ENCODE measurements at regions not wholly inside any gene's neighbourhood (a gene's known extent, or its start where the extent isn't known, plus 50 kb on each side); places are given as distances from the start of the nearest gene placed in this dataset.
"Not testable (repeated sequence)": the region's sequence is repeated elsewhere in the genome, so short reads cannot be mapped to it uniquely, and the experiment has no call there.

GRCh38 chr21:23153842-23154241, 2155.6 kb downstream of the NCAM2 start:
- TF ChIP-seq, protein P1, sequence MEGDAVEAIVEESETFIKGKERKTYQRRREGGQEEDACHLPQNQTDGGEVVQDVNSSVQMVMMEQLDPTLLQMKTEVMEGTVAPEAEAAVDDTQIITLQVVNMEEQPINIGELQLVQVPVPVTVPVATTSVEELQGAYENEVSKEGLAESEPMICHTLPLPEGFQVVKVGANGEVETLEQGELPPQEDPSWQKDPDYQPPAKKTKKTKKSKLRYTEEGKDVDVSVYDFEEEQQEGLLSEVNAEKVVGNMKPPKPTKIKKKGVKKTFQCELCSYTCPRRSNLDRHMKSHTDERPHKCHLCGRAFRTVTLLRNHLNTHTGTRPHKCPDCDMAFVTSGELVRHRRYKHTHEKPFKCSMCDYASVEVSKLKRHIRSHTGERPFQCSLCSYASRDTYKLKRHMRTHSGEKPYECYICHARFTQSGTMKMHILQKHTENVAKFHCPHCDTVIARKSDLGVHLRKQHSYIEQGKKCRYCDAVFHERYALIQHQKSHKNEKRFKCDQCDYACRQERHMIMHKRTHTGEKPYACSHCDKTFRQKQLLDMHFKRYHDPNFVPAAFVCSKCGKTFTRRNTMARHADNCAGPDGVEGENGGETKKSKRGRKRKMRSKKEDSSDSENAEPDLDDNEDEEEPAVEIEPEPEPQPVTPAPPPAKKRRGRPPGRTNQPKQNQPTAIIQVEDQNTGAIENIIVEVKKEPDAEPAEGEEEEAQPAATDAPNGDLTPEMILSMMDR (IDR thresholded peaks at IDR 0.05 in 2 of 3, conservative IDR thresholded peaks at IDR 0.05 in 1 of 3; ENCODE audit: control insufficient read depth in 2 of 3, extremely low read depth in 1 of 3, insufficient read depth in 1 of 3, low read depth in 3 of 3, low read length in 3 of 3): not testable (repeated sequence)
- TF ChIP-seq EP300 (IDR thresholded peaks at IDR 0.05; ENCODE audit: borderline replicate concordance in 1 of 2, control insufficient read depth in 1 of 2, low read depth in 2 of 2, low read length in 2 of 2); SMARCA5 (IDR thresholded peaks at IDR 0.05); STAT3 (IDR thresholded peaks at IDR 0.05; ENCODE audit: low read depth, low read length); POLR2A (IDR thresholded peaks at IDR 0.05; ENCODE audit: low read depth, low read length); ZNF217 (IDR thresholded peaks at IDR 0.05); CHD2 (IDR thresholded peaks at IDR 0.05; ENCODE audit: borderline replicate concordance, low read depth, low read length); MYB (IDR thresholded peaks at IDR 0.05; ENCODE audit: borderline replicate concordance, low read depth, low read length): not testable (repeated sequence)
- TF ChIP-seq, protein P2, sequence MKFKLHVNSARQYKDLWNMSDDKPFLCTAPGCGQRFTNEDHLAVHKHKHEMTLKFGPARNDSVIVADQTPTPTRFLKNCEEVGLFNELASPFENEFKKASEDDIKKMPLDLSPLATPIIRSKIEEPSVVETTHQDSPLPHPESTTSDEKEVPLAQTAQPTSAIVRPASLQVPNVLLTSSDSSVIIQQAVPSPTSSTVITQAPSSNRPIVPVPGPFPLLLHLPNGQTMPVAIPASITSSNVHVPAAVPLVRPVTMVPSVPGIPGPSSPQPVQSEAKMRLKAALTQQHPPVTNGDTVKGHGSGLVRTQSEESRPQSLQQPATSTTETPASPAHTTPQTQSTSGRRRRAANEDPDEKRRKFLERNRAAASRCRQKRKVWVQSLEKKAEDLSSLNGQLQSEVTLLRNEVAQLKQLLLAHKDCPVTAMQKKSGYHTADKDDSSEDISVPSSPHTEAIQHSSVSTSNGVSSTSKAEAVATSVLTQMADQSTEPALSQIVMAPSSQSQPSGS (IDR thresholded peaks at IDR 0.05; ENCODE audit: low read length): not testable (repeated sequence)
